MM.1S (cell line): ENCODE measurements at regions not wholly inside any gene's neighbourhood (a gene's known extent, or its start where the extent isn't known, plus 50 kb on each side); places are given as distances from the start of the nearest gene placed in this dataset.

Source experiments
- CTCF ChIP-seq: fragments of 300-600 bp; sonication (generic); IDR thresholded peaks from 2 replicates; pipeline ENCODE4 v1.5.1; 2016; ENCODE audit warnings: antibody characterized with exemption, low read length, mixed read lengths
- EZH2 ChIP-seq: fragments of 300-600 bp; sonication (generic); optimal IDR thresholded peaks from 2 replicates; pipeline ENCODE3; 2017; ENCODE audit warnings: low read depth, mild to moderate bottlenecking, antibody characterized with exemption, low read length, mixed read lengths
- EZH2phosphoT487 ChIP-seq: fragments of 300-600 bp; sonication (generic); IDR thresholded peaks from 2 replicates; pipeline ENCODE4 v1.6.1; 2018; ENCODE audit warnings: antibody characterized with exemption, low read length

DNA sequence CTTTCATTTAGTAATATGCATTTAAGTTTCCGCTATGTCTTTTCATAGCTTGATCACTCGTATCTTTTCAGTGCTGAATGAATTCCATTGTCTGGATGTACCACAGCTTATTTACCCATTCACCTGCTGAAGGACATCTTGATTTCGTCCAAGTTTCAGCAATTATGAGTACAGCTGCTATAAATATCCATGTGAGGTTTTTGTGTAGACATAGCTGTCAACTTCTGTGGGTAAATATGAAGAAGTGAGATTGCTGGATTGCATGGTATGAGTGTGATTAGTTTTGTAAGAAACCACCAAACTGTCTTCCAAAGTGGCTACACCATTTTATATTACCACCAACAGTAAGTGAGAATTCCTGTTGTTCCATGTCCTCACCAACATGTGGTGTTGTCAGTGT lies 79.2 kb upstream of the STMND1 start:
- TF ChIP-seq CTCF: no peak
- no peak for TF ChIP-seq EZH2
- TF ChIP-seq EZH2phosphoT487: no peak
